ENCODE measurements at regions not wholly inside any gene's neighbourhood (a gene's known extent, or its start where the extent isn't known, plus 50 kb on each side); places are given as distances from the start of the nearest gene placed in this dataset.

DNA sequence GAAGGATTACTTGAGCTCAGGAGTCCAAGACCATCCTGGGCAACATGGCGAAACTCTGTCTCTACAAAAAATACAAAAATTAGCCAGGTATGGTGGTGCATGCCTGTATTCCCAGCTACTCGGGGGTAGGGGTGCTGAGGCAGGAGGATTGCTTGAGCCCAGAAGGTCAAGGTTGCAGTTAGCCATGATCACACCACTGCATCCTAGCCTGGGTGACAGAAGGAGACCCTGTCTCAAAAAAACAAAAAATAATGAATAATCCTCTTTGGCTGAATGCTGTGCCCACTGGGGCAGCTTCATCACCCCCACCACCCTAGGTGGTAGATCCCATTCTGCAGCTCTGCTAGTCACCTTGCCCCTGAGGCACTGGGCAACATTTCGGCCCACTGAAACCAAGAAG is 109.4 kb downstream of the ZFP36L2 start:
- Histone ChIP-seq H3K4me1 (ENCODE audit: control insufficient read depth, low read length) (no peaks in the 10 kb centered on the region), H3K9me3 (ENCODE audit: control insufficient read depth, insufficient read depth, low read length) (no peaks in the 10 kb centered on the region), H3K79me2 (ENCODE audit: control insufficient read depth, low read length) (no peaks in the 10 kb centered on the region), H3K27ac (ENCODE audit: low read depth, low read length) (no peak overlapping the region), H3K4me2 (ENCODE audit: low read length) (no peak overlapping the region), H3K36me3 (ENCODE audit: control insufficient read depth, low read length) (no peaks in the 10 kb centered on the region), H3K4me3 (ENCODE audit: low read length) (no peak overlapping the region), H3K9me2 (replicated peaks; ENCODE audit: control insufficient read depth, low read length) (no peaks in the 10 kb centered on the region), H4K20me1 (ENCODE audit: control insufficient read depth, insufficient read depth, low read depth, low read length) (no peaks in the 10 kb centered on the region), H3F3A (ENCODE audit: control insufficient read depth, insufficient read depth) (no peaks in the 10 kb centered on the region), H3K27me3 (ENCODE audit: control insufficient read depth, low read length) (no peaks in the 10 kb centered on the region)
- TF ChIP-seq, protein P1, sequence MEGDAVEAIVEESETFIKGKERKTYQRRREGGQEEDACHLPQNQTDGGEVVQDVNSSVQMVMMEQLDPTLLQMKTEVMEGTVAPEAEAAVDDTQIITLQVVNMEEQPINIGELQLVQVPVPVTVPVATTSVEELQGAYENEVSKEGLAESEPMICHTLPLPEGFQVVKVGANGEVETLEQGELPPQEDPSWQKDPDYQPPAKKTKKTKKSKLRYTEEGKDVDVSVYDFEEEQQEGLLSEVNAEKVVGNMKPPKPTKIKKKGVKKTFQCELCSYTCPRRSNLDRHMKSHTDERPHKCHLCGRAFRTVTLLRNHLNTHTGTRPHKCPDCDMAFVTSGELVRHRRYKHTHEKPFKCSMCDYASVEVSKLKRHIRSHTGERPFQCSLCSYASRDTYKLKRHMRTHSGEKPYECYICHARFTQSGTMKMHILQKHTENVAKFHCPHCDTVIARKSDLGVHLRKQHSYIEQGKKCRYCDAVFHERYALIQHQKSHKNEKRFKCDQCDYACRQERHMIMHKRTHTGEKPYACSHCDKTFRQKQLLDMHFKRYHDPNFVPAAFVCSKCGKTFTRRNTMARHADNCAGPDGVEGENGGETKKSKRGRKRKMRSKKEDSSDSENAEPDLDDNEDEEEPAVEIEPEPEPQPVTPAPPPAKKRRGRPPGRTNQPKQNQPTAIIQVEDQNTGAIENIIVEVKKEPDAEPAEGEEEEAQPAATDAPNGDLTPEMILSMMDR (IDR thresholded peaks at IDR 0.05; ENCODE audit: low read depth, low read length, poor library complexity, severe bottlenecking) = no peak

DNA sequence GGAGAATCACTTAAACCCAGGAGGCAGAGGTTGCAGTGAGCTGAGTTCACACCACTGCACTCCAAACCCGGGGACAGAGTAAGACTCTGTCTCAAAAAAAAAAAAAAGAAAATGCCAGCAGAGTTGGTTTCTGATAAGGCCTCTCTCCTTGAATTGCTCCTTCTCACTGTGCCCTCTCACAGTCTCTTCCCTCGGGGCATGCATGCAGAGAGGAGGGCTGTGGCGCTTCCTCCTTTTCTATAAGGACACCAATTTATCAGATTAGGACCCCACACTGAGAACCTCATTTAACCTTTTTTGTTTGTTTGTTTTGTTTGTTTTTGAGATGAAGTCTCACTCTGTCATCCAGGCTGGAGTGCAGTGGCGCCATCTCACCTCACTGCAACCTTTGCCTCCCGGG is 110.5 kb downstream of the ZFP36L2 start:
- no peaks in the 10 kb centered on the region for H3K79me2 ChIP-seq (ENCODE audit: control insufficient read depth, low read length)
- H3K27ac ChIP-seq (ENCODE audit: low read depth, low read length) = no peak overlapping the region
- no peaks in the 10 kb centered on the region for H3K36me3 ChIP-seq (ENCODE audit: control insufficient read depth, low read length)
- no peak overlapping the region for H3K4me3 ChIP-seq (ENCODE audit: low read length)
- TF ChIP-seq, protein P1 (IDR thresholded peaks at IDR 0.05; ENCODE audit: low read depth, low read length, poor library complexity, severe bottlenecking) = no peak
- TF ChIP-seq EZH2phosphoT487 (IDR thresholded peaks at IDR 0.05; ENCODE audit: borderline replicate concordance, low read length) = no peak
- H4K20me1 ChIP-seq (ENCODE audit: control insufficient read depth, insufficient read depth, low read depth, low read length) = no peaks in the 10 kb centered on the region
- H3K4me2 ChIP-seq (ENCODE audit: low read length) = no peak overlapping the region
- no peaks in the 10 kb centered on the region for H3K27me3 ChIP-seq (ENCODE audit: control insufficient read depth, low read length)
- no peaks in the 10 kb centered on the region for H3K9me2 ChIP-seq (replicated peaks; ENCODE audit: control insufficient read depth, low read length)
- H3K4me1 ChIP-seq (ENCODE audit: control insufficient read depth, low read length) = no peaks in the 10 kb centered on the region
- no peaks in the 10 kb centered on the region for H3K9me3 ChIP-seq (ENCODE audit: control insufficient read depth, insufficient read depth, low read length)
- no peaks in the 10 kb centered on the region for H3F3A ChIP-seq (ENCODE audit: control insufficient read depth, insufficient read depth)

DNA sequence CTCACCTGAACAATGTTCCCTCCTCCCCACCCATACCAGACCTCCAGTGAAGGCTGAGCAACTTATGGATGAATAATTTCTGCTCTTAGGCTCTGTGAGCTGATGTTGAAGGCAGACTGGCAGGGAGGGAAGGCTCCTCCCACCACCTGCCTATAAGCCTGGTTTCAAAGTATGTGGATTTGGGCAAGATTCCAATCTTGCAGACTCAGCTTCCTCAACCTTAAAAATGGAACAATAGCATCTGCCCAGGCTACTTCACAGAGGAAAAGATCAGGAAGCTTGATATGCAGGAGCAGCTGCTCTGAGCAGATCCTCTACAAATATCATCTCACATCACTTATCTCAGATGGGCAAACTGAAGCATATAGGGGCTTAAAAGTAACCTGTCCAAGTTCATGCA is 112.2 kb downstream of the ZFP36L2 start:
- Histone ChIP-seq H3K4me3 (ENCODE audit: low read length) (no peak overlapping the region), H3K4me2 (ENCODE audit: low read length) (no peak overlapping the region), H3K27ac (ENCODE audit: low read depth, low read length) (no peak overlapping the region), H3K36me3 (ENCODE audit: control insufficient read depth, low read length) (no peaks in the 10 kb centered on the region), H3F3A (ENCODE audit: control insufficient read depth, insufficient read depth) (no peaks in the 10 kb centered on the region), H3K9me3 (ENCODE audit: control insufficient read depth, insufficient read depth, low read length) (no peaks in the 10 kb centered on the region), H3K27me3 (ENCODE audit: control insufficient read depth, low read length) (no peaks in the 10 kb centered on the region), H3K4me1 (ENCODE audit: control insufficient read depth, low read length) (peaks cover 5% of the 10 kb centered on the region), H3K9me2 (replicated peaks; ENCODE audit: control insufficient read depth, low read length) (no peaks in the 10 kb centered on the region), H4K20me1 (ENCODE audit: control insufficient read depth, insufficient read depth, low read depth, low read length) (no peaks in the 10 kb centered on the region), H3K79me2 (ENCODE audit: control insufficient read depth, low read length) (no peaks in the 10 kb centered on the region)
- TF ChIP-seq EZH2phosphoT487 (IDR thresholded peaks at IDR 0.05; ENCODE audit: borderline replicate concordance, low read length) = no peak
- TF ChIP-seq, protein P1 (IDR thresholded peaks at IDR 0.05; ENCODE audit: low read depth, low read length, poor library complexity, severe bottlenecking) = no peak
